Testis (tissue), 2 donors: ENCODE measurements at regions not wholly inside any gene's neighbourhood (a gene's known extent, or its start where the extent isn't known, plus 50 kb on each side); places are given as distances from the start of the nearest gene placed in this dataset.

Experiments used
- DNase-seq: peaks from one replicate; pipeline ENCODE4 v3.0.0-alpha.2; 2019
- H3K27ac ChIP-seq, 2 donors: fragments of 200-600 bp; sonication (generic); one replicate each; pipeline ENCODE4 v1.5.1; 2019
- H3K27me3 ChIP-seq: fragments of 200-600 bp; sonication (generic); one replicate; pipeline ENCODE4 v1.5.1; 2019
- H3K36me3 ChIP-seq: fragments of 200-600 bp; sonication (generic); one replicate; pipeline ENCODE4 v1.5.1; 2017; ENCODE audit warnings: low read depth; ENCODE audit errors: missing control alignments
- H3K4me1 ChIP-seq: fragments of 200-600 bp; sonication (generic); one replicate; pipeline ENCODE4 v1.5.1; 2019
- H3K4me3 ChIP-seq, 2 donors: fragments of 200-600 bp; sonication (generic); one replicate each; pipeline ENCODE4 v1.5.1; 2017 to 2019
- H3K9me3 ChIP-seq: fragments of 200-600 bp; sonication (generic); one replicate; pipeline ENCODE4 v1.5.1; 2017
- POLR2A ChIP-seq: fragments of 450-650 bp; IDR thresholded peaks from one replicate; pipeline ENCODE4 v1.6.1; 2017; ENCODE audit warnings: antibody characterized with exemption, mild to moderate bottlenecking, moderate library complexity
- WGBS, 2 donors: methylation state at CpG; one replicate each; pipeline ENCODE4 v1.1.5; 2018; 5-methylcytosine and 5-hydroxymethylcytosine counted together
- intact Hi-C: fragments of 100-400 bp; cut with DNase I; formaldehyde crosslinking; loops from one replicate; pipeline ENCODE4 v1.15.1; 2023; ENCODE audit warnings: low total_unique reads
- TF ChIP-seq, protein P1 (sequence below), 3 experiments: fragments of 450-650 bp in 2 of 3; fragments of 200-600 bp in 1 of 3; sonication (generic) in 1 of 3; IDR thresholded peaks; one replicate each; pipeline ENCODE4 v1.5.1; 2016 to 2019; ENCODE audit warnings: antibody characterized with exemption in 3 of 3, mild to moderate bottlenecking in 2 of 3, moderate library complexity in 1 of 3

- no peaks in the 10 kb centered on the region for H3K9me3 ChIP-seq
- H3K4me1 ChIP-seq, result no peaks in the 10 kb centered on the region
- H3K27ac ChIP-seq, result no peak overlapping the region
- 100% methylated on average over 1 of the region's 1 CpG for WGBS, 2 donors
- H3K4me3 ChIP-seq, result no peak overlapping the region
- DNase-seq, result no peak
- intact Hi-C loops, result no loop called here
- H3K36me3 ChIP-seq, result no peaks in the 10 kb centered on the region
- no peaks in the 10 kb centered on the region for H3K27me3 ChIP-seq
- no peak for TF ChIP-seq POLR2A
- TF ChIP-seq, protein P1, sequence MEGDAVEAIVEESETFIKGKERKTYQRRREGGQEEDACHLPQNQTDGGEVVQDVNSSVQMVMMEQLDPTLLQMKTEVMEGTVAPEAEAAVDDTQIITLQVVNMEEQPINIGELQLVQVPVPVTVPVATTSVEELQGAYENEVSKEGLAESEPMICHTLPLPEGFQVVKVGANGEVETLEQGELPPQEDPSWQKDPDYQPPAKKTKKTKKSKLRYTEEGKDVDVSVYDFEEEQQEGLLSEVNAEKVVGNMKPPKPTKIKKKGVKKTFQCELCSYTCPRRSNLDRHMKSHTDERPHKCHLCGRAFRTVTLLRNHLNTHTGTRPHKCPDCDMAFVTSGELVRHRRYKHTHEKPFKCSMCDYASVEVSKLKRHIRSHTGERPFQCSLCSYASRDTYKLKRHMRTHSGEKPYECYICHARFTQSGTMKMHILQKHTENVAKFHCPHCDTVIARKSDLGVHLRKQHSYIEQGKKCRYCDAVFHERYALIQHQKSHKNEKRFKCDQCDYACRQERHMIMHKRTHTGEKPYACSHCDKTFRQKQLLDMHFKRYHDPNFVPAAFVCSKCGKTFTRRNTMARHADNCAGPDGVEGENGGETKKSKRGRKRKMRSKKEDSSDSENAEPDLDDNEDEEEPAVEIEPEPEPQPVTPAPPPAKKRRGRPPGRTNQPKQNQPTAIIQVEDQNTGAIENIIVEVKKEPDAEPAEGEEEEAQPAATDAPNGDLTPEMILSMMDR (IDR thresholded peaks at IDR 0.05), result no peak
These were observed 470.6 kb upstream of the CDH5 start for GRCh38 chr16:65895906-65896305.

DNA sequence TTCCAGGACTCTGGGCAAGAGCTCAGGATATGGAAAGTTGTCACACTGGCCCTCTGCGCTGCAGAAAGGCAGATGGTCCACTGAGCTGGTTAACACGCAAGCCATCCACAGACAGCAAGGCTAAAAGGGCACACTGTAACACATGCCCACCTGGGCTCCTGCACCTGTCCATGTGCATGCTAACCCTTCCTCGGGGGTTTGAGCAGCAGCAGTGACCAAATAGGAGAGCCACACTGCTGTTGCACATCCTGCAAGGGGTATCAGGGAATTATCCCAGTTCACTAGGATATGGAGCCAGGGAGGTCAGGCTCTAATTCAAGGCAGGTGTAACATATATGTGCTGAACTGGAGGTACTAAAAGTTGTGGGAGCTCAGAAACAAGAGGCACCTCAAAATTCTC is 471.0 kb upstream of the CDH5 start:
- no peak overlapping the region for H3K27ac ChIP-seq
- H3K27me3 ChIP-seq, result no peaks in the 10 kb centered on the region
- no peaks in the 10 kb centered on the region for H3K4me1 ChIP-seq
- intact Hi-C loops, result no loop called here
- no peak overlapping the region for H3K4me3 ChIP-seq
- no peaks in the 10 kb centered on the region for H3K36me3 ChIP-seq
- 76 to 82% methylated on average over 3 of the region's 3 CpGs for WGBS, 2 donors
- H3K9me3 ChIP-seq, result no peaks in the 10 kb centered on the region
- TF ChIP-seq, protein P1 (IDR thresholded peaks at IDR 0.05), result no peak
- TF ChIP-seq POLR2A, result no peak
- DNase-seq, result no peak

- H3K36me3 ChIP-seq, result no peaks in the 10 kb centered on the region
- intact Hi-C loops, result no loop called here
- H3K27me3 ChIP-seq, result no peaks in the 10 kb centered on the region
- H3K4me1 ChIP-seq, result no peaks in the 10 kb centered on the region
- WGBS, 2 donors, result 83 to 88% methylated on average over 4 of the region's 4 CpGs
- H3K27ac ChIP-seq, result no peak overlapping the region
- H3K9me3 ChIP-seq, result no peaks in the 10 kb centered on the region
- H3K4me3 ChIP-seq, result no peak overlapping the region
- no peak for DNase-seq
- no peak for TF ChIP-seq POLR2A
- TF ChIP-seq, protein P1 (IDR thresholded peaks at IDR 0.05), result no peak
These were observed 476.3 kb upstream of the CDH5 start for GRCh38 chr16:65890203-65890602.

DNA sequence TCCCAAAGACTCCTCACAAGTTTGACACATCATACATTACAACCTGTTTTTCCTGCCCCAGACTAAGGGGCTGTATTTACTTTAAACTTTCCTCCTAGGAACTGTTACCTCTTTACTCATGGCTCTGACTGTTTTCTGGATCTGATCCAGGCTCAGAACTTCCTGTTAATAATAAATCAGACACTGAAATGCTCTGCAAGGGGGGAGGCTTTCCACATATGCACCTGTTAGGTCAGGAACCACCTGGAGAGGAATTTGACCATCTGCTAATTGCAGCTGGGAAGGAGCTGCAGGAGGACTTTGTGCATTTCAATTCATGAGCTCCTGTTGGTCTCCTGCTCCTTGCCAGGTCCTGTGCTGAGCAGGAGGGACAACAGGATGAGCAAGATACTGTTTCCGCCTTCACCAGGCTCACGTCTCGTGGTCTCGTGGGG is 476.9 kb upstream of the CDH5 start:
- 79 to 90% methylated on average over 4 of the region's 4 CpGs for WGBS, 2 donors
- Histone ChIP-seq H3K4me3 (no peak overlapping the region), H3K36me3 (no peaks in the 10 kb centered on the region), H3K27ac (no peak overlapping the region), H3K27me3 (no peaks in the 10 kb centered on the region), H3K4me1 (no peaks in the 10 kb centered on the region), H3K9me3 (no peaks in the 10 kb centered on the region)
- intact Hi-C loops, result no loop called here
- no peak for DNase-seq
- TF ChIP-seq, protein P1 (IDR thresholded peaks at IDR 0.05), result no peak
- no peak for TF ChIP-seq POLR2A

- no peaks in the 10 kb centered on the region for H3K9me3 ChIP-seq
- DNase-seq, result no peak
- 76 to 85% methylated on average over 8 of the region's 8 CpGs for WGBS, 2 donors
- no peaks in the 10 kb centered on the region for H3K36me3 ChIP-seq
- H3K27ac ChIP-seq, result no peak overlapping the region
- TF ChIP-seq POLR2A, result no peak
- TF ChIP-seq, protein P1 (IDR thresholded peaks at IDR 0.05), result no peak
- intact Hi-C loops, result no loop called here
- no peak overlapping the region for H3K4me3 ChIP-seq
- H3K4me1 ChIP-seq, result no peaks in the 10 kb centered on the region
- no peaks in the 10 kb centered on the region for H3K27me3 ChIP-seq
These were observed 478.3 kb upstream of the CDH5 start for GRCh38 chr16:65888201-65888600.
